ENCODE measurements at regions not wholly inside any gene's neighbourhood (a gene's known extent, or its start where the extent isn't known, plus 50 kb on each side); places are given as distances from the start of the nearest gene placed in this dataset.

- Mint-ChIP-seq H3K4me3 (no peak overlapping the region), H3K27ac (no peak overlapping the region), H3K27me3 (ENCODE audit: insufficient read depth) (no peaks in the 10 kb centered on the region), H3K36me3 (ENCODE audit: low read depth) (peaks cover 65% of the 10 kb centered on the region), H3K9me3 (peaks cover 2% of the 10 kb centered on the region), H3K4me1 (no peaks in the 10 kb centered on the region)
- Histone ChIP-seq H3K27me3 (ENCODE audit: control insufficient read depth, insufficient read depth, low read length, poor library complexity, severe bottlenecking) (no peaks in the 10 kb centered on the region), H3K4me1 (ENCODE audit: control insufficient read depth, insufficient read depth, low read length) (no peaks in the 10 kb centered on the region), H3K9ac (ENCODE audit: extremely low read depth, low read length, poor library complexity, severe bottlenecking) (no peak overlapping the region), H3K36me3 (ENCODE audit: control insufficient read depth, insufficient read depth, low read length) (peaks cover 28% of the 10 kb centered on the region), H3K9me3 (ENCODE audit: control insufficient read depth, low read length) (no peaks in the 10 kb centered on the region), H3K27ac (ENCODE audit: low read depth, low read length) (no peak overlapping the region), H3K4me3 (ENCODE audit: low read length) (no peak overlapping the region)
- TF ChIP-seq CTCF (conservative IDR thresholded peaks at IDR 0.05), result no peak
- DNase-seq, result no peak
- WGBS, 2 experiments (ENCODE audit: insufficient coverage in 1 of 2, insufficient read length in 1 of 2), result 89 to 95% methylated on average over 4 to 11 of the region's 11 CpGs
Observed at GRCh38 chr16:27726621-27727261, 176.8 kb downstream of the KATNIP start.

- Histone ChIP-seq H3K27me3 (ENCODE audit: control insufficient read depth, insufficient read depth, low read length, poor library complexity, severe bottlenecking) (no peaks in the 10 kb centered on the region), H3K4me1 (ENCODE audit: control insufficient read depth, insufficient read depth, low read length) (no peaks in the 10 kb centered on the region), H3K27ac (ENCODE audit: low read depth, low read length) (no peak overlapping the region), H3K9ac (ENCODE audit: extremely low read depth, low read length, poor library complexity, severe bottlenecking) (no peak overlapping the region), H3K9me3 (ENCODE audit: control insufficient read depth, low read length) (no peaks in the 10 kb centered on the region), H3K4me3 (ENCODE audit: low read length) (no peak overlapping the region), H3K36me3 (ENCODE audit: control insufficient read depth, insufficient read depth, low read length) (peaks cover 25% of the 10 kb centered on the region)
- H3K9me3 Mint-ChIP-seq, result peaks cover 2% of the 10 kb centered on the region
- no peak overlapping the region for H3K4me3 Mint-ChIP-seq
- TF ChIP-seq CTCF (conservative IDR thresholded peaks at IDR 0.05), result no peak
- H3K27ac Mint-ChIP-seq, result no peak overlapping the region
- DNase-seq, result no peak
- peaks cover 53% of the 10 kb centered on the region for H3K36me3 Mint-ChIP-seq (ENCODE audit: low read depth)
- WGBS, 2 experiments (ENCODE audit: insufficient coverage in 1 of 2, insufficient read length in 1 of 2), result 96 to 98% methylated on average over 6 of the region's 6 CpGs
- H3K4me1 Mint-ChIP-seq, result no peaks in the 10 kb centered on the region
- no peaks in the 10 kb centered on the region for H3K27me3 Mint-ChIP-seq (ENCODE audit: insufficient read depth)
Observed at GRCh38 chr16:27727941-27728340, 178.0 kb downstream of the KATNIP start.

- no peak for TF ChIP-seq CTCF (conservative IDR thresholded peaks at IDR 0.05)
- no peak overlapping the region for H3K9ac ChIP-seq (ENCODE audit: extremely low read depth, low read length, poor library complexity, severe bottlenecking)
- Mint-ChIP-seq H3K27me3 (ENCODE audit: insufficient read depth) (no peaks in the 10 kb centered on the region), H3K36me3 (ENCODE audit: low read depth) (peaks cover 52% of the 10 kb centered on the region), H3K4me3 (no peak overlapping the region), H3K4me1 (no peaks in the 10 kb centered on the region), H3K27ac (no peak overlapping the region), H3K9me3 (peaks cover 2% of the 10 kb centered on the region)
- no peak overlapping the region for H3K27ac ChIP-seq (ENCODE audit: low read depth, low read length)
- H3K4me3 ChIP-seq (ENCODE audit: low read length), result no peak overlapping the region
- no peak for DNase-seq
- no peaks in the 10 kb centered on the region for H3K27me3 ChIP-seq (ENCODE audit: control insufficient read depth, insufficient read depth, low read length, poor library complexity, severe bottlenecking)
- H3K36me3 ChIP-seq (ENCODE audit: control insufficient read depth, insufficient read depth, low read length), result peaks cover 22% of the 10 kb centered on the region
- WGBS, 2 experiments (ENCODE audit: insufficient coverage in 1 of 2, insufficient read length in 1 of 2), result 91 to 92% methylated on average over 3 of the region's 3 CpGs
- no peaks in the 10 kb centered on the region for H3K9me3 ChIP-seq (ENCODE audit: control insufficient read depth, low read length)
- no peaks in the 10 kb centered on the region for H3K4me1 ChIP-seq (ENCODE audit: control insufficient read depth, insufficient read depth, low read length)
Observed at GRCh38 chr16:27728691-27729090, 178.7 kb downstream of the KATNIP start.
